HCT116 (cell line): ENCODE measurements at regions not wholly inside any gene's neighbourhood (a gene's known extent, or its start where the extent isn't known, plus 50 kb on each side); places are given as distances from the start of the nearest gene placed in this dataset.

ENCODE experiments used
- EZH2 ChIP-seq: fragments of 200-600 bp; sonication (generic); IDR thresholded peaks from 2 replicates; pipeline ENCODE4 v1.6.1; 2017; ENCODE audit warnings: antibody characterized with exemption, mixed run types
- MAX ChIP-seq: IDR thresholded peaks from 2 replicates; pipeline ENCODE4 v1.6.1; 2012
- POLR2A ChIP-seq: IDR thresholded peaks from 2 replicates; pipeline ENCODE4 v1.7.0; 2011; ENCODE audit warnings: borderline replicate concordance; ENCODE audit not compliant: insufficient read depth, insufficient read length; ENCODE audit errors: extremely low read depth
- POLR2AphosphoS5 ChIP-seq: IDR thresholded peaks from 2 replicates; pipeline ENCODE4 v1.6.1; 2011; ENCODE audit warnings: mild to moderate bottlenecking, low read depth, low read length, moderate library complexity

DNA sequence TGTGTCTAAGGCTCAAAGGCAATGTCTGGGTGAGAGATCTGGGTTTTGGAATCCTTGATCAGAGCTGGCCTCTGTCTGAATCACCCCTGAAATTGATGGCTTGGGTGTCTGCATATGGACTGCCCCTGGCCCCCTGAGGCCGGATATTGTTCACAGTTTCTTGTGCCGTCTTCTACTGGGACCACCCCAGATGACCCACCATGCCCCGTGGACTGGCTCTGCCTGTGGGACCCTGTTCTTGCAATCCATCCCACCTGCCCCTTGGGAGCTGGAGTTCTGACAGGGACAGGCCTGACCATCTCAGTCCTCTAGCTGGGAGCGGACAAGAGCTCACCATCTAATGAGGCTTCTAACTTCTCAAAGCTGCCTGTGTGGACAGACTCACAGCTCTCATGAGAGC lies 119.9 kb downstream of the FAM43A start:
- TF ChIP-seq POLR2A (no peak), MAX (no peak), EZH2 (no peak), POLR2AphosphoS5 (no peak)
